ENCODE measurements at regions not wholly inside any gene's neighbourhood (a gene's known extent, or its start where the extent isn't known, plus 50 kb on each side); places are given as distances from the start of the nearest gene placed in this dataset.

DNA sequence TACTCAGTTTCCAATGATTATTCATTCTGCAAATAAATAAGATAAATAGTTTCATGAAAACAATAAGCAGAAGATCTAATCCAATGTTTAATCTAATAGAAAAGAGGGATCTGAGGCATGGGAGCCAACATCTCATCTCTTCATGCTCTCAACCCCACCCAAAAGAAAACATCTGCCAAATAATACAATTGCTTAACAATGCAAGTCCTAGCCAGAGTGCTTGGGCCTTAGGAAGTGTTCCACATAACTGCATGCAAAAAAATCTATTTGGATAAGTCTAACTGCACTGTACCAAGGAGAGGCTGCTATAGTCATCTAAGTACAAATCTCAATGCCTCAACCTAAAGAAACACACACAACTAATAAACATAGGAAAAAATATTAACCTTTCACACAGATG lies 606.0 kb downstream of the CDH9 start:
- POLR2A ChIA-PET = no interaction called here
- CTCF ChIA-PET (ENCODE audit: low intra/inter-chr PET ratio, low total read pairs) = no interaction called here
- no peak for FAIRE-seq

DNA sequence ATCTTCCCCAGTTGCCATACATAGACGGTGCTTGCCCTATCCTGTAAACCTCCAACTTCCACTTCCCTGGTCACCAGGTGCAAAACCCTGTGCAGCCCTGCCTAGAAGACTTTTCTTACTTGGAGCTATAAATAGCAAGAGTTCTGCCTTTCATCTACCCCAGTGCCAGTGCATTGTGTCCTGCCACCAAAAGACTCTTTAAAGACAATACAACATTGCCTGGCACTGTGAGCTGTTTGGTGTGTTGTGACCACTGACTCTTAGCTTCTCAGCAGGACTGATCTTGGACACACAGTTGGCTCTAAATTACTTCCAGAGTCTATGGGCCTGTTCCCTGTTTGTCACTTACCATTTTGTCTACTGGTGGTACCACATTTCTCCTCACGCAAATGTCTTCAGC lies 608.1 kb downstream of the CDH9 start:
- no peak for TF ChIP-seq YEATS2 (CRISPR knock-in tag; IDR thresholded peaks at IDR 0.05; ENCODE audit: borderline replicate concordance)
- TF ChIP-seq, protein P1, sequence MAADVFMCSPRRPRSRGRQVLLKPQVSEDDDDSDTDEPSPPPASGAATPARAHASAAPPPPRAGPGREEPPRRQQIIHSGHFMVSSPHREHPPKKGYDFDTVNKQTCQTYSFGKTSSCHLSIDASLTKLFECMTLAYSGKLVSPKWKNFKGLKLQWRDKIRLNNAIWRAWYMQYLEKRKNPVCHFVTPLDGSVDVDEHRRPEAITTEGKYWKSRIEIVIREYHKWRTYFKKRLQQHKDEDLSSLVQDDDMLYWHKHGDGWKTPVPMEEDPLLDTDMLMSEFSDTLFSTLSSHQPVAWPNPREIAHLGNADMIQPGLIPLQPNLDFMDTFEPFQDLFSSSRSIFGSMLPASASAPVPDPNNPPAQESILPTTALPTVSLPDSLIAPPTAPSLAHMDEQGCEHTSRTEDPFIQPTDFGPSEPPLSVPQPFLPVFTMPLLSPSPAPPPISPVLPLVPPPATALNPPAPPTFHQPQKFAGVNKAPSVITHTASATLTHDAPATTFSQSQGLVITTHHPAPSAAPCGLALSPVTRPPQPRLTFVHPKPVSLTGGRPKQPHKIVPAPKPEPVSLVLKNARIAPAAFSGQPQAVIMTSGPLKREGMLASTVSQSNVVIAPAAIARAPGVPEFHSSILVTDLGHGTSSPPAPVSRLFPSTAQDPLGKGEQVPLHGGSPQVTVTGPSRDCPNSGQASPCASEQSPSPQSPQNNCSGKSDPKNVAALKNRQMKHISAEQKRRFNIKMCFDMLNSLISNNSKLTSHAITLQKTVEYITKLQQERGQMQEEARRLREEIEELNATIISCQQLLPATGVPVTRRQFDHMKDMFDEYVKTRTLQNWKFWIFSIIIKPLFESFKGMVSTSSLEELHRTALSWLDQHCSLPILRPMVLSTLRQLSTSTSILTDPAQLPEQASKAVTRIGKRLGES (CRISPR knock-in tag; IDR thresholded peaks at IDR 0.05; ENCODE audit: borderline replicate concordance) = no peak
- TF ChIP-seq ZFP1 (CRISPR knock-in tag; IDR thresholded peaks at IDR 0.05) = no peak
- TF ChIP-seq YEATS4 (CRISPR knock-in tag; IDR thresholded peaks at IDR 0.05; ENCODE audit: borderline replicate concordance) = no peak
- no peak for TF ChIP-seq ZNF343 (CRISPR knock-in tag; IDR thresholded peaks at IDR 0.05)
- ChIA-PET POLR2A (no interaction called here), CTCF (ENCODE audit: low intra/inter-chr PET ratio, low total read pairs) (no interaction called here)
- in situ Hi-C loops (cut with HindIII; ENCODE audit: extremely low pct_ligation_motif_present, low pct_unique_long_range_greater_than_20kb) = no loop called here
- H3K4me2 ChIP-seq (ENCODE audit: low read depth, low read length) = no peak overlapping the region
- H3K4me1 ChIP-seq (ENCODE audit: insufficient read depth, low read length) = no peaks in the 10 kb centered on the region
- ATAC-seq = no peak
- H3K27ac ChIP-seq (ENCODE audit: extremely low read length, insufficient read depth, low read length) = no peak overlapping the region
- H3K4me3 ChIP-seq (replicated peaks in 1 of 3; ENCODE audit: insufficient read depth in 1 of 3, low read depth in 2 of 3, low read length in 3 of 3) = no peak overlapping the region
- H3K27me3 ChIP-seq (ENCODE audit: control insufficient read depth in 1 of 2, insufficient read depth in 2 of 2, low read length in 2 of 2) = no peaks in the 10 kb centered on the region
- peaks cover 61% of the 10 kb centered on the region for H3K9me3 ChIP-seq (ENCODE audit: low read length)
- H2AFZ ChIP-seq (ENCODE audit: low read length) = no peak overlapping the region
- H3K79me2 ChIP-seq (ENCODE audit: insufficient read depth, low read length) = no peaks in the 10 kb centered on the region
- no peak overlapping the region for H3K9ac ChIP-seq (ENCODE audit: insufficient read depth, low read depth, low read length)
- BruUV-seq (replicated peaks) = no TSS peak
- no peaks in the 10 kb centered on the region for H3K36me3 ChIP-seq (replicated peaks in 1 of 2; ENCODE audit: control insufficient read depth in 1 of 2, insufficient read depth in 2 of 2, low read length in 2 of 2)
- no peaks in the 10 kb centered on the region for H4K20me1 ChIP-seq (ENCODE audit: insufficient read depth, low read length)
- WGBS (ENCODE audit: low lambda C conversion rate) = 0% methylated on average over 2 of the region's 2 CpGs
- DNase-seq (ENCODE audit: low spot score) = no peak
- intact Hi-C loops (cut with micrococcal nuclease; ENCODE audit: unreplicated experiment) = no loop called here
- no peak for FAIRE-seq

More for the DNA sequence above, 606.0 kb downstream of the CDH9 start:
- intact Hi-C loops (cut with micrococcal nuclease; ENCODE audit: unreplicated experiment) = no loop called here
- no peak for ATAC-seq
- no TSS peak for BruUV-seq (replicated peaks)
- no peaks in the 10 kb centered on the region for H3K4me1 ChIP-seq (ENCODE audit: insufficient read depth, low read length)
- H3K27me3 ChIP-seq (ENCODE audit: control insufficient read depth in 1 of 2, insufficient read depth in 2 of 2, low read length in 2 of 2) = no peaks in the 10 kb centered on the region
- H3K27ac ChIP-seq (ENCODE audit: extremely low read length, insufficient read depth, low read length) = no peak overlapping the region
- H3K9ac ChIP-seq (ENCODE audit: insufficient read depth, low read depth, low read length) = no peak overlapping the region
- H3K4me2 ChIP-seq (ENCODE audit: low read depth, low read length) = no peak overlapping the region
- H2AFZ ChIP-seq (ENCODE audit: low read length) = no peak overlapping the region
- no peak overlapping the region for H3K4me3 ChIP-seq (replicated peaks in 1 of 3; ENCODE audit: insufficient read depth in 1 of 3, low read depth in 2 of 3, low read length in 3 of 3)
- DNase-seq (ENCODE audit: low spot score) = no peak
- TF ChIP-seq PAWR (CRISPR knock-in tag; IDR thresholded peaks at IDR 0.05; ENCODE audit: borderline replicate concordance) (no peak), ZBTB1 (CRISPR knock-in tag; IDR thresholded peaks at IDR 0.05; ENCODE audit: borderline replicate concordance) (no peak), ZNF460 (CRISPR knock-in tag; IDR thresholded peaks at IDR 0.05; ENCODE audit: borderline replicate concordance) (no peak), KDM4B (CRISPR knock-in tag; IDR thresholded peaks at IDR 0.05) (no peak)
- TF ChIP-seq, protein P2, sequence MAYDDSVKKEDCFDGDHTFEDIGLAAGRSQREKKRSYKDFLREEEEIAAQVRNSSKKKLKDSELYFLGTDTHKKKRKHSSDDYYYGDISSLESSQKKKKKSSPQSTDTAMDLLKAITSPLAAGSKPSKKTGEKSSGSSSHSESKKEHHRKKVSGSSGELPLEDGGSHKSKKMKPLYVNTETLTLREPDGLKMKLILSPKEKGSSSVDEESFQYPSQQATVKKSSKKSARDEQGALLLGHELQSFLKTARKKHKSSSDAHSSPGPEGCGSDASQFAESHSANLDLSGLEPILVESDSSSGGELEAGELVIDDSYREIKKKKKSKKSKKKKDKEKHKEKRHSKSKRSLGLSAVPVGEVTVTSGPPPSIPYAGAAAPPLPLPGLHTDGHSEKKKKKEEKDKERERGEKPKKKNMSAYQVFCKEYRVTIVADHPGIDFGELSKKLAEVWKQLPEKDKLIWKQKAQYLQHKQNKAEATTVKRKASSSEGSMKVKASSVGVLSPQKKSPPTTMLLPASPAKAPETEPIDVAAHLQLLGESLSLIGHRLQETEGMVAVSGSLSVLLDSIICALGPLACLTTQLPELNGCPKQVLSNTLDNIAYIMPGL (CRISPR knock-in tag; IDR thresholded peaks at IDR 0.05; ENCODE audit: borderline replicate concordance in 1 of 2, low read depth in 1 of 2) = no peak
- TF ChIP-seq, protein P3, sequence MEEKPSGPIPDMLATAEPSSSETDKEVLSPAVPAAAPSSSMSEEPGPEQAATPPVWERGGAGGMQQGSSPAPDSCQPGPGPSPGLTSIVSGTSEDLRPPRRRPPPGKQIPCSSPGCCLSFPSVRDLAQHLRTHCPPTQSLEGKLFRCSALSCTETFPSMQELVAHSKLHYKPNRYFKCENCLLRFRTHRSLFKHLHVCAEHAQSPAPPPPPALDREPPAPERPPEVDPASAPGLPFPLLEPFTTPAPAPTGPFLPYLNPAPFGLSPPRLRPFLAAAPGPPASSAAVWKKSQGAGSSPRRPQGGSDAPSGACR (CRISPR knock-in tag; IDR thresholded peaks at IDR 0.05) = no peak
- H3K9me3 ChIP-seq (ENCODE audit: low read length) = peaks cover 48% of the 10 kb centered on the region
- H4K20me1 ChIP-seq (ENCODE audit: insufficient read depth, low read length) = no peaks in the 10 kb centered on the region
- H3K79me2 ChIP-seq (ENCODE audit: insufficient read depth, low read length) = no peaks in the 10 kb centered on the region
- in situ Hi-C loops (cut with HindIII; ENCODE audit: extremely low pct_ligation_motif_present, low pct_unique_long_range_greater_than_20kb) = no loop called here
- H3K36me3 ChIP-seq (replicated peaks in 1 of 2; ENCODE audit: control insufficient read depth in 1 of 2, insufficient read depth in 2 of 2, low read length in 2 of 2) = no peaks in the 10 kb centered on the region
